HG02623 (cell line): ENCODE measurements at regions not wholly inside any gene's neighbourhood (a gene's known extent, or its start where the extent isn't known, plus 50 kb on each side); places are given as distances from the start of the nearest gene placed in this dataset.

Experiments used
- ATAC-seq: cut with Tn5 transposase; IDR thresholded peaks from one replicate; pipeline ENCODE4 v1.9.1; 2021; ENCODE audit warnings: moderate library complexity; ENCODE audit not compliant: unreplicated experiment

DNA sequence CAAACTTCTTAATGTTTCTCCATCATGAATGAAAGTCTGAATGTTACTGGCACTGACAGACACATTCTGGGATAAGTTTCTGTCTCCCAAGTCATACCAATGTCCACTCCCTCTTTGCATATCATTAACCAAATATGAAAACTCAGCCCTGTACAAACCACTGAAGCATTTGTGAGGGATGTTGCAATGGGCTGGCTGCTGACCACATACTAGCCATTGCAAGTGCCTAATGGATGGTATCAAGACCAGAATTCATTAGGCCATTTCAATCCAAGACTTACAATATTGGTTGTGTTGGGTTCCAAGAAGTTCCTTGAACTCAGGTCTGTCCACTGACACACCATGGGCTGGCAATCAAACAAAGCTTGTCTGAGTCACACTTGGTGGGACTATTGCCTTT is 73.8 kb downstream of the CBLN2 start:
- no peak for ATAC-seq

DNA sequence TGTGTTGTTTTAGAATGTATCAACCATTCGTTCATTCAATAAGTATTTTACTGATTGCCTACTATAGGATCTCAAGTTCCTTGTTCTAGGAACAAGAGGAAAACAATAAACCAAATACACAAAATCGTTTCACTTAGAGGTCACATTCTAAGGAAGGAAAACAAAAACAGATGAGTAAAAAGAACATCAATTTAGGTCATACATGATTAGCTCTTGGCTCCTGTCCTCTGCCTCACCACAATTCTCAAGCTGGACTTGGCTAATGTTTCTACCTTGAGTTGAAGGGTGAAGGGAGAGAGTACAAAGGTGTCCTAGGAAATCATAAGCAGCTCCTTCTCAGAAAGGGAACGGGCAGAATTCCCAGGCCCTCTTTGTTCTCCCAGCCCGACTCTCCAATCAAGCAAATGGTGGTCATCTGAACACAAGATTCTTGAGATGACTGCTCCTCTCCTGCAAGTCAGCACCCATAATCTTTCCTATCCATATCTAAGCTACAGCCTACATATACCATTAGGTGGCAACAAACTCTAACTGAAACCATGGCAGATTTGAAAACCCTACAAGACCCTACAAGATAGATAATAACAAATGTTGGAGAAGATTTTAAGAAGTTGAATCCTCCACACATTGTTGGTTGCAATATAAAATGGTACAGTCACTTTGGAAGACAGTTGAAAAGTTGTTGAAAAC is 76.0 kb downstream of the CBLN2 start:
- no peak for ATAC-seq

DNA sequence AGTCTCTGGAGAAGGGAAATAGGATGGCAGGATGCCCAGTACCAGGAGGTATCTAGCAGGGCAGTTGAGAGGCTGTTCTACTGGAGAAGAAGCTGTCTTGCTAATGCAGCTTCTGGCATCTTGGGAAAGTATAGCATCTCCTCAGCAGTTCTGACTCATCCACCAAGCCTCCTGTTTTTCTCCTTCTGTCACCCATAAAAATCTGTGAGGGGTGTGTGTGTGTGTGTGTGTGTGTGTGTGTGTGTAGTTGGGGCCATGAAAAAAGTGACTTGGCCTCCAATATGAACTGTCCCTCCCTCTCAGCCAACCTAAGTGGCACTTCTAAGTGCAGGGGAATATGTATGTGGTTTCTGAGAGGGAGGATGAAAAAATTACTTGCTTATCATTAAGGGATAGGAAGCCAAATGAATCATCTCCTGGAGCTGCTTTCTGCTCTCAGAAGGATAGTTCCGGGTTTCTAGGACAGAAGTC is 83.9 kb downstream of the CBLN2 start:
- no peak for ATAC-seq

- ATAC-seq, result no peak
Measured at GRCh38 chr18:72458271-72458670, 85.9 kb downstream of the CBLN2 start.

- no peak for ATAC-seq
Measured at GRCh38 chr18:72456802-72457201, 87.3 kb downstream of the CBLN2 start.

GRCh38 chr18:72452328-72452727 is 91.8 kb downstream of the CBLN2 start:
- ATAC-seq, result no peak

DNA sequence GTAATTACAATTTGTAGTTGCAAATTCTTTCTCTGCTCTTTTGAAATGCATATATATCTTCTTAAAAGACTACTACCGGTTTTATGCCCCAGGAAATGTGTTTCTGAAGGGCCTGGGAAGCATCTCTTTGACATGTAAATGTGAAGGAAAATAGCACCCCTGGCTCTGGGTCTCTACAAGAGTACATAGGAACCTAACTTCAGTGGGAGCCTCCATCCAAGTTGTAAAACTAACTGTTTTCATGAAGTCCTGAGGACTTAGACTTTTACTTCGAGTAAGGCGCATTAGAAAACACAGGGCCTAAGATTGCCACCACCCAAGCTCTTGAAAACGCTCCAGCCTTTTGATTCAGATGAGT is 99.4 kb downstream of the CBLN2 start:
- ATAC-seq, result no peak

- ATAC-seq, result no peak
Measured at GRCh38 chr18:72444111-72444797, 99.9 kb downstream of the CBLN2 start.

DNA sequence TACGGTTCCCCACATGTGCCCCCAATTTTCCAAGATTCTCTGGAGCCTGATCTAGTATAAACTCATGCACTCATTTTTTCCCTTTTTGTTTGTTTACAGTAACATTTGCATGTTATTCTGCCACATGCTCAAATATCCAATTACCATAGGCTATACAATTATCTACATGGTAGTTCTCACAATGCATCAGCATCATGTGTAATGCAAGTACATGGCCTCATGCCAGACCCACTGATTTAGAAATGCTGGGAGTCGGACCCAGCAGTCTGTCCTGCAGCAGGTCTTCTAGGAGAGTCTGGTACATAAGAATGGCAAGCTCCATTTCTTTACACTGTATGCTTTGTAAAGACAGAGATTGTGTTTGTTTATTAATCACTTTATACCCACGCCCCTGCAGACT is 107.7 kb downstream of the CBLN2 start:
- no peak for ATAC-seq

DNA sequence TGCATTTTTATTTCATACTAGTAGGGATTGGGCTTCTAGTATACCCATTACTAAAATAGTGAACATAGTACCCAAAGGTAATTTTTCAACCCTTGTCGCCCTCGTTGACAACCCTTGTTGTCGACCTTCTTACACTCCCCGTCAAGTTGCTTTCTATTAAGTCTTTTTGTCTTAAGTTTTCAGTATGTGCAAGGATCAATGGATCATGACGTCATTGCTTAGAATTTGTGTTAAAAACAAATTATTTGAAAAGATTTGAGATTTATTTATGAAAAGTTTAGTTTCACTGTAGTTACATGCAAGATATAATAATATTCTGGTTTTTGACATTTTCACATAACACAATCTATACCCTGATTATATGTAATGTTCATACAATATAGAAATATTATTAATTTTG is 110.4 kb downstream of the CBLN2 start:
- ATAC-seq, result no peak

DNA sequence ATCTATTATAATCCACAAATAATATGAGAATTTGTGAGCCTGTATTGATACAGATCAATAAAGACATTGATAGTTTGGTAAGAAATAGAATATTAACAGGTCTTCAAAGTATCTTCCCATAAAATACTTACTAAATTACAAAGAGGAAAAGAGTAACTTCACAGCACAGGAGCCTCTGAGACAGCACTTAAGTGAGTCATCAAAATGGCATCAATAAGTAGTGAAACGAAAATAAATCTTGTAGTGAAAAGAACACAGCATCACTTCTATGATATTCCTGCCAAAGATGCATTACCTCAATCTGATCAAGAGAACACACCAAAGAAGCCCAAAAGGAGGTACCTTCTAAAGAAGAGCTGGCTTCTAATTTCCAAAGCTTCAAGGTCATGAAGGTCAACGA is 116.4 kb downstream of the CBLN2 start:
- ATAC-seq, result no peak

GRCh38 chr18:72419914-72420313 is 124.2 kb downstream of the CBLN2 start:
- no peak for ATAC-seq

- ATAC-seq, result no peak
Measured at GRCh38 chr18:72412927-72413326, 131.2 kb downstream of the CBLN2 start.

GRCh38 chr18:72411261-72411660 is 132.9 kb downstream of the CBLN2 start:
- no peak for ATAC-seq

- ATAC-seq, result no peak
Measured at GRCh38 chr18:72410399-72410798, 133.7 kb downstream of the CBLN2 start.

GRCh38 chr18:72409903-72410302 is 134.2 kb downstream of the CBLN2 start:
- no peak for ATAC-seq

DNA sequence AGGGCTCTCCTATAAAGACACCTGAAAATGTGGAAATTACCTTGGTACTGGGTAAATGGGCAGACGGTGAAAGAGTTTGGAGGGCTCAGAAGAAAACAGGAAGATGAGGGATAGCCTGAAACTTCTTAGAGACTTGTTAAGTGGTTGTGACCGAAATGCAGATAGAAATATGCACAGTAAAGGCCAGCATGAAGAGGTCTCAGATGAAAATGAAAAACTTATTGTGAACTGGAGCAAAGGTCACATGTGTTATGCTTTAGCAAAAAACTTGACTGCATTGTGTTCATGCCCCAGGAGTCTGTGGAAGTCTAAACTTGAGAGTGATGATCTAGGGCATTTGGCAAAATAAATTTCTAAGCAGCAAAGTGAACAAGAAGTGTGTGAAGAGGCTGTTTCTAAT is 137.1 kb downstream of the CBLN2 start:
- ATAC-seq, result no peak

DNA sequence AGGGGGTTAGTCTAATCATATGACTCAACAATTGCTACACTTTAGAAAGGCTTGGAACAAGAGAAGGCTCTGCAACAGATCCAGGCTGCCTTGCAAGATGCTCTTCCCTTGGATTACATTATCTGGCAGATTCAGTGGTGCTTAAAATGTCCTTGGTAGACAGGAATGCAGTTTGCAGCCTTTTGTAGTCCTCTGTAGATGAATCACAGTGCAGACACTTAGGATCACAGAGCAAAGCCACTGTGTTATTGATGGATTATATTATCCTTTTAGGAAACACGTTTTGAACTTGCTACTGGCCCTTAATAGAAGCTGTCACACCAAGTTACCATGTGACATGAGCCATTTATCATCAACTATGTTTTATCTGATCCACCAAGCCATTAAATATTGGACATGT is 152.2 kb downstream of the CBLN2 start:
- no peak for ATAC-seq

DNA sequence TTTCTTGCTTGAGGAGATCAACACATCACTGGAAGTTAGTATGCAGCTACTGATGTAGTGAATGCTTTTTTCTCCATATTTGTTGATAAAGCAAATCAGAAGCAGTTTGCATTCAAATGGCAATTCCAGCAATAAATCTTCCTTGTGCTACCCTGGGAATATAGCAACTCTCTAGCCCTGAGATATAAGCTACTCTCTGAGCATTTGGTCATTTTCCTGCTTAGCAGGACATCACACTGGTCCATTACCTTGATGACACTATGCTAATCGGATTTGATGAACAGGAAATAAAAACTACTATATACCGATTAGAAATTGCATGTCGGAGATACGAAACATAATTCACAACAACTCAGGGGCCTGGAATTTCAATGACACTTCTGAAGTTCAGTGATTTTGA is 152.7 kb downstream of the CBLN2 start:
- ATAC-seq, result no peak

DNA sequence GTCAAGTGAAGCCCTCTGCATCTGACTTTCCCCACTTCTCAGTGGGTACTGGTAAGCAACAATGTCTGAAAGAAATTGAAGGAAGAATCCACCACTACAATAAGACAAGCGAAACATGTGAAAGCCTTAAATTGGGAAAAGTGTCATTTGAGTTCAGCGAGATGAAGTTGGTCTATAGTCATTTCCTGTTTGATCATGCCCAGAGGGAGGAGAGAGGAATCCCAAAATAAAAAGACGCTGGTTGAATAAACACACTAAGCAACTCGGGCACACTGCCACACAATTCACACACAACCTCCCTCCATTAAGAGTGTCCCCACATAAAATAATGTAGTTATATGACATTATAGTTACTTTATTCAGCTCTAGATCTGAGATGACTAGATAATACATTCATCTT is 166.1 kb downstream of the CBLN2 start:
- ATAC-seq, result no peak

DNA sequence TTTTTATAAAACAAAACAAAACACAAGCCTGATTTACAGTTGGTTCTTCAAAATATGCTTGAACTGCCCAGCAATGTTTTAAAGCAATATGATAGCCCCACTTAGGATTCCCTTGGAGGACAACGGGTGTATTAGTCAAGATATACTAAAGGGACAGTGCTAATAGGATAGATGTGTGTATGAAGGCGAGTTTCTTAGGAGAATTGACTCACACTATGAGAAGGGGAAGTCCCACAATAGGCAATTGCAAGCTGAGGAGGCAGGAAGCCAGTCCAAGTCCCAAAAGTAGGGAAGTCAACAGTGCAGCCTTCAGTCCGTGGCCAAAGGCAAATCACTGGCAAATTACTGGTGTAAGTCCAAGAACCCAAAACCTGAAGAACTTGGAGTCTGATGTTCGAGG is 167.9 kb downstream of the CBLN2 start:
- no peak for ATAC-seq

GRCh38 chr18:72375618-72376017 is 168.5 kb downstream of the CBLN2 start:
- ATAC-seq, result no peak

GRCh38 chr18:72372076-72372475 is 172.1 kb downstream of the CBLN2 start:
- no peak for ATAC-seq
